ENCODE measurements at regions not wholly inside any gene's neighbourhood (a gene's known extent, or its start where the extent isn't known, plus 50 kb on each side); places are given as distances from the start of the nearest gene placed in this dataset.

DNA sequence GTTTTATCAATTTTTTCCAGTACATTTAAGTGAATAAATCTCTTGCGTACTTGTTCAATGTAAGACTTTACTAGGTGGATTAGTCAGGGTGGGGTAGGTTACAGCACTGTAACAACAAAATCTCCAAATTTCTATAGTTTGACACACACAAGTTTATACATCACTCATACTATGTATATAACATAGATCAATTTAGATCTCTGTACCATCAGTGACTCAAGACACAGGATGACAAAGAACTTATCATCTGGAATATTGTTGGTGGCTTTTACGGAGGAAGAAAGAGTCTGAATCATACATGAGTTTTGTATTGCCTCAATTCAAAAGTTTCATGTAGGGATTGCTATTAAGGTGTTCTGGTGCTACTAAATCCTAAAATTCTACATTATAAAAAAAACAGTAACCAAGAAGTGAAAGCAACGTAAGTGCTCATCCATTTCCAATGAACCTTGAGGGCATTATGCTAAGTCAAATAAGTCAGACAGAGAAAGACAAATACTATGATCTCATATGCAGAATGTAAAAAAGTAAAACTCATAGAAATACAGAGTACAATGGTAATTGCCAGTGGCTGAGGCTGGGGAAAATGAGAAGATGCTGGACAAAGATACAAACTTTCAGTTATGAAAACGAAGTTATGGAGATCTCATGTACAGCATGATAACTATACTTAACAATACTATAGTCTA is 98.0 kb upstream of the DKK2 start:
- no peaks in the 10 kb centered on the region for H3K4me1 Mint-ChIP-seq
- H3K36me3 Mint-ChIP-seq (ENCODE audit: low read depth), result no peaks in the 10 kb centered on the region

DNA sequence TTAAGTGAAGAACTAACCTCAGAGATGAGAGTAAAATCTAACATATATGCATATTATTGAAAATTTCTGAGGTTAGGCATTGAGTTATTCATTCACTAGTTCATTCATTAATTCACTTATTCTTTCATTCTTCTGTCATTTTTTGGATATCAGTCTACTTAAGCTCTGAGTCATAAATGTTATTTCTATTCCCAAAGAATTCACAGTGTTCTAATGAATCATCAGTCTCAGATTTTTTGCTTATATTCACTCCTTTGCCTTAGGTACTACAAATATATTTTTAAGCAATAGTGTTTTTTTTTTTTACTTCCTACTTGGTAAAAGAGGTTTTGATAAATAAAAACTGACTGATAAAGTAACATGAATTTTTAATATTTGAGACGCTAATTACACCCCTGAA is 95.2 kb upstream of the DKK2 start:
- H3K4me1 Mint-ChIP-seq, result no peaks in the 10 kb centered on the region
- no peak overlapping the region for H3K4me3 Mint-ChIP-seq
- DNase-seq (no peak), ATAC-seq (no peak)
- no peaks in the 10 kb centered on the region for H3K27me3 Mint-ChIP-seq
- no peaks in the 10 kb centered on the region for H3K36me3 Mint-ChIP-seq (ENCODE audit: low read depth)
- H3K9me3 ChIP-seq (ENCODE audit: control insufficient read depth, low read length, poor library complexity, severe bottlenecking), result no peaks in the 10 kb centered on the region
- H3K27ac Mint-ChIP-seq, result no peak overlapping the region

More for the DNA sequence above, 98.0 kb upstream of the DKK2 start:
- no peak for ATAC-seq
- no peak overlapping the region for H3K27ac Mint-ChIP-seq
- no peak overlapping the region for H3K4me3 Mint-ChIP-seq
- no peak for DNase-seq
- H3K9me3 ChIP-seq (ENCODE audit: control insufficient read depth, low read length, poor library complexity, severe bottlenecking), result no peaks in the 10 kb centered on the region
- peaks cover 4% of the 10 kb centered on the region for H3K27me3 Mint-ChIP-seq

DNA sequence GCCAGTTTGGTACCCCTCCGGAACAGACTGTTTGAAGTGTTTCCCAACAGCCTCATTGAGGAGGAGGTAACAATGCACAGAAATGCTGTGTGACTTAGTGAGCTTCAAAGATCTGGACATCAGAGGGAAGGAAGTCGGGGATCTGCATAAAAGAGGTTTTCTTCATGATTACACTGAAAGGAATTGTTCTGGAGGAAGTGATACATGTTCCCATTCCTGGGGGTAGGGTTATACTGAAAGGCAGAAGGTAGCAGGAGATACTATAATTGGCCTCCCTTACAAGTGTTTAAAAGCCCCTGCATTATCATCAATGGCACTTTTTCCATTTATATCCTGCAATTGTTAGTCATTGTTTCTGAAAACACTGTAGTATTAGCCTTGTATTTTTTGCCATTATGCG is 94.0 kb upstream of the DKK2 start:
- ATAC-seq, result no peak

DNA sequence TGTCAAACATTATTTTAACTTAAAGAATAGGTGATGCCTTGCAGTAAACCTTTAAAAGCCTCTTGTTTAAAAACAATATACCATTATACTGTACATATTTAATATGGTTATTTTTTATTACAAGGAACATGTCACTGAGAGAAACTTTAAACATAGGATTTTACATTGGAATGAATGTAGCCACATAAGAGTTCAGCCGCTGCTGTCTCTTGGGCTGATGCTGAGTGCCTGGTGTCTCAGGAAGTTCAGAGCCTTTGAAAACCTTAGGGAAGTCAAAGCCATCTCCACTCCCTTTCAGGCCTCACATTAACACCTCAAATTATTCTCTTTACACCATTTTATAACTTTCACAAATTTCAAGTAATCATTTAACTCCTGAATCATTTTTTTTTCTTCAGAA is 93.5 kb upstream of the DKK2 start:
- ATAC-seq (no peak), DNase-seq (no peak)
- H3K4me1 Mint-ChIP-seq, result no peaks in the 10 kb centered on the region
- no peak overlapping the region for H3K4me3 Mint-ChIP-seq
- H3K36me3 Mint-ChIP-seq (ENCODE audit: low read depth), result no peaks in the 10 kb centered on the region
- H3K27ac Mint-ChIP-seq, result no peak overlapping the region
- no peaks in the 10 kb centered on the region for H3K27me3 Mint-ChIP-seq
- no peaks in the 10 kb centered on the region for H3K9me3 ChIP-seq (ENCODE audit: control insufficient read depth, low read length, poor library complexity, severe bottlenecking)

More for the DNA sequence above, 94.0 kb upstream of the DKK2 start:
- Mint-ChIP-seq H3K4me3 (no peak overlapping the region), H3K27me3 (no peaks in the 10 kb centered on the region), H3K27ac (no peak overlapping the region), H3K4me1 (no peaks in the 10 kb centered on the region), H3K36me3 (ENCODE audit: low read depth) (no peaks in the 10 kb centered on the region)
- DNase-seq, result no peak
- H3K9me3 ChIP-seq (ENCODE audit: control insufficient read depth, low read length, poor library complexity, severe bottlenecking), result no peaks in the 10 kb centered on the region

DNA sequence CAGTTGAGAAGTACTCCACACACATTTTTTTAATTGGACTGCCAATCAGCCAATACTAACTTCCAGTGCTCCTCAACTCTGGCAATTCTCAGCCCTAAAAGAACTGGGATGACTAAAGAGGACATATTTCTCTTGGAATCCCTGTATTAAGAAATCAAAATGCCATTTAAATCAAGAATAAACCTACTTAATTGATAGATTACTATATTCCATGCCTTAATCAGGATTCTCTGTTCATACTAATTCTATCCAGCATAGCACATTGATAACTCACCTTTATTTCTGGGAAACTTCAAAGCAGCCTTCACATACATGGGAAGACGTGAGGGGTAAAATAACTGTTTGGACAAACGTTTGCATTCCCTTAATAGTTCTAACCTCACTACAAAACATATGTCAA is 93.0 kb upstream of the DKK2 start:
- DNase-seq (no peak), ATAC-seq (no peak)
- Mint-ChIP-seq H3K27ac (no peak overlapping the region), H3K27me3 (no peaks in the 10 kb centered on the region), H3K36me3 (ENCODE audit: low read depth) (no peaks in the 10 kb centered on the region), H3K4me1 (no peaks in the 10 kb centered on the region), H3K4me3 (no peak overlapping the region)
- no peaks in the 10 kb centered on the region for H3K9me3 ChIP-seq (ENCODE audit: control insufficient read depth, low read length, poor library complexity, severe bottlenecking)

DNA sequence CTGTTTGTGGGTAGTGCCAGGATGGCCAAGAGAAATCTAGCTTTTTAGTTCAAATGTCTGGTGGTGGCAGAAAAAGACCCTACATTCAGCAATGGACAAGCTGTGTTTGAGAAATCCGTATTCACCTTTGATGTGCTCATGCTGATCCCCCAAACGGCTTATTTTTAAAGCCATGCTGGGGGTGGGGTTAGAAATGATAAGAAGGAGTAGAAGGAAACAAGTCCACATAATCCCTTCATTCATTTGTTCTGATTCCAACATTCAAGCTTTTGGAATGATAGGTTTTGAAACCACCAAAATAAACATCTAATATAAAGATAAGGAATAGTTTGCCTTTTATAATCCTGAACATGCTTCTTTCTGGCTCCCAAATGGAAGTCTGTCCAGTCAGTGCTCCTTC is 92.0 kb upstream of the DKK2 start:
- H3K4me1 Mint-ChIP-seq, result no peaks in the 10 kb centered on the region
- no peaks in the 10 kb centered on the region for H3K36me3 Mint-ChIP-seq (ENCODE audit: low read depth)
- H3K27ac Mint-ChIP-seq, result no peak overlapping the region
- H3K4me3 Mint-ChIP-seq, result no peak overlapping the region
- no peak for DNase-seq
- no peaks in the 10 kb centered on the region for H3K9me3 ChIP-seq (ENCODE audit: control insufficient read depth, low read length, poor library complexity, severe bottlenecking)
- no peaks in the 10 kb centered on the region for H3K27me3 Mint-ChIP-seq
- ATAC-seq, result no peak

DNA sequence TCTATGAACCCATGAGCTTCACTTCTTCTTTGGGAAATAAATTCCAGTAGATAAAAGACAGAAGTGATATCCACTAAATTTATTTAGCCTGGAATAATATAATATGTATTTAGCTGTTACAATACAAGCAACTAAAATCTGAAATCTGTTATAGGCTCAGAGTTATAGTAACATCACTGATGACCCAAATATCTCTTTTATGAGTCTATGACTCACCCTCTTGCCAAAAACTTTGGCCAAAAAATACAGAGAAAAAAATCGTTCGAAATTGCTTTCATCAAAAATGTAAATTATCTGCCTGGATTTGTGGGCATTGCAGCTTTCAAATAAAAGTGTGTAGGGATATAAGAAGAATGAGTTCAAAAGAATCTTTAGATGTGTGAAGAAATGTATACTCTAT is 89.4 kb upstream of the DKK2 start:
- no peaks in the 10 kb centered on the region for H3K9me3 ChIP-seq (ENCODE audit: control insufficient read depth, low read length, poor library complexity, severe bottlenecking)
- no peaks in the 10 kb centered on the region for H3K36me3 Mint-ChIP-seq (ENCODE audit: low read depth)
- no peak overlapping the region for H3K4me3 Mint-ChIP-seq
- no peaks in the 10 kb centered on the region for H3K4me1 Mint-ChIP-seq
- H3K27me3 Mint-ChIP-seq, result no peaks in the 10 kb centered on the region
- DNase-seq (no peak), ATAC-seq (no peak)
- H3K27ac Mint-ChIP-seq, result no peak overlapping the region

DNA sequence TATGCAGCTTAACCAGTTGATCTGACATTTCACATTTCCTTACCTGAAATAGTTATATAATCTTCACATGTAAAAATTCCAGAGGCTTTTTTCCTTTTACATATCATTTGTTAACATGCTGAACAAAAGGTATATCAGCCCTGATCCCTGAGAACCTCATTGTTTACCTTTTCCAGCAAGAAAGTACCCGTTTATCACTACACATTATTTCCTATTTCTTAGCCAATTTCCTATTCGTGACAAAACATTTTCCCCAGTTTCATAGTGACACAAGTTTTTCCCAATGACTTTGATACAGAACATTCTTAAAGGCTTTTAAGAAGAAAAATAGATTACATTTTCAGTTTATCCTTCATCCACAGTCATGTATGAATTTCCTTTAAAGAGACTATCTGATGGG is 86.6 kb upstream of the DKK2 start:
- ATAC-seq (no peak), DNase-seq (no peak)
- Mint-ChIP-seq H3K27me3 (no peaks in the 10 kb centered on the region), H3K4me1 (no peaks in the 10 kb centered on the region), H3K27ac (no peak overlapping the region), H3K36me3 (ENCODE audit: low read depth) (no peaks in the 10 kb centered on the region), H3K4me3 (no peak overlapping the region)
- no peaks in the 10 kb centered on the region for H3K9me3 ChIP-seq (ENCODE audit: control insufficient read depth, low read length, poor library complexity, severe bottlenecking)

DNA sequence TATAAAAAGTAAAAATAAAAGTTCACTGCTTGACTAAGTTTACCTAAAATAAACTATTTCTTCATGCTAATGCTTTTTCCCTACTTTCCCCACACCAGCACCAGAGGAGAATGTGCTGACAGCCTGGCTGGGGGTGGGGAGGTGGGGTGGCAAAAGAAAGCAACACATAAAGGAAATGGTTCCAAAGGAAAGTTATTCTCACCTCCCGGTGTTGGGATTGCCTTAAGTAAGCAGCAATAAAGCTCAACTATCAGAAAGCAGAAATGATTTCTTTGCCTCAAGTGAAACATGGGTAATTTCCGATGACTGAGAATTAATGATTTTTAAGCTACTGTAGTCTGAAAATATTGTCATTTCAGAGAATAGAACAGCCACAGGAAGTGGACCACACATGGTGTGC is 84.5 kb upstream of the DKK2 start:
- no peak for DNase-seq
- no peaks in the 10 kb centered on the region for H3K27me3 Mint-ChIP-seq
- H3K27ac Mint-ChIP-seq, result no peak overlapping the region
- H3K9me3 ChIP-seq (ENCODE audit: control insufficient read depth, low read length, poor library complexity, severe bottlenecking), result no peaks in the 10 kb centered on the region
- ATAC-seq, result no peak
- H3K4me1 Mint-ChIP-seq, result no peaks in the 10 kb centered on the region
- H3K4me3 Mint-ChIP-seq, result no peak overlapping the region
- H3K36me3 Mint-ChIP-seq (ENCODE audit: low read depth), result no peaks in the 10 kb centered on the region

DNA sequence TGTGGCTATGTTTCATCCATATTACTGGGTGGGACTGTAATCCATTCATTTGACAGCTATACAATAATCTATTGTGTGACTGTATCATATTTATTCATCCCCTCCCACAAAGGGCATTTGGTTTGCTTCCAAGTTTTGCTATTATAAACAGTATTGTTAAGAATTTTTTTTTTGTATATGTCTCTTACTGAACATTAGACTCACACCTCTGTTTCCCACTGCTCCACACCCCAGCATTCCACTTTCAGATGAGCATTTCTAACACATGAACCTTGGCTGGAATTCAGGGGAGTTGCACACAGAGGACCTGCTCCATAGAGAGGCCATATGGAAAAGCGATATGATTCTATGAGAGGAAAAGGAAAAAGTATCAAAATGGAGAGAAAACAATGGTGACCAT is 81.6 kb upstream of the DKK2 start:
- Mint-ChIP-seq H3K27me3 (no peaks in the 10 kb centered on the region), H3K4me1 (no peaks in the 10 kb centered on the region), H3K27ac (no peak overlapping the region), H3K36me3 (ENCODE audit: low read depth) (no peaks in the 10 kb centered on the region), H3K4me3 (no peak overlapping the region)
- H3K9me3 ChIP-seq (ENCODE audit: control insufficient read depth, low read length, poor library complexity, severe bottlenecking), result no peaks in the 10 kb centered on the region
- DNase-seq (no peak), ATAC-seq (no peak)

DNA sequence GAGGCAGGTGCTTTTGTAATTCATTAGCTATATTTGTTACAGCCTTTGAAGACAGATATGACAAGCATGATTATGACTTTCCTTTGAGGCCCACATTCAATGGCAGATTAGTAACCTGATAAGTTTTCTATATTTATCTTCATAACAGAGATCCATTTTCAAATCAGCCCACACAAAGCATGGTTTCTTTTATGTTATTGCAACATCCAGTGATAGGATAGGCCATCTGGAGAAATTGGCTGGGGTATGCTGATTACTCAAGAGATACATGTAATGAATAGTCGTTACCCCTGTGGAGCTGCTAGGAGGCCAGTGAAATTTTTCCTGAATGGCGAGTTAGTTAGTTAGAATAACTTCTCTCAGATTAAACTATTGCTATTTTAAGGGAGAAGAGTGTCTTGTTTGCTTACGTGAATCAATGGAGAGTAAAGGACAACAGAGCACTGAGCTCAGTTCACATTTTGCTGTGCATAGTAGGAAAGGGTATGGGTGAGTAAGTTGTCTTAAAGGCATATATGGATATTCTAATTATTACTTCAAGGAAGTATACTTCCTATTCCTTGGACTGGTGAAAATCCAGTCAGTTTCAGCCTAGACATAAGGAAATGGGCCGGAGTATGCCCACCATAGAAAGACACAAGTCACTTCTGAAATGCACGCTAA is 79.2 kb upstream of the DKK2 start:
- no peaks in the 10 kb centered on the region for H3K27me3 Mint-ChIP-seq
- no peaks in the 10 kb centered on the region for H3K36me3 Mint-ChIP-seq (ENCODE audit: low read depth)
- ATAC-seq (no peak), DNase-seq (no peak)
- no peaks in the 10 kb centered on the region for H3K9me3 ChIP-seq (ENCODE audit: control insufficient read depth, low read length, poor library complexity, severe bottlenecking)
- no peak overlapping the region for H3K4me3 Mint-ChIP-seq
- no peak overlapping the region for H3K27ac Mint-ChIP-seq
- no peaks in the 10 kb centered on the region for H3K4me1 Mint-ChIP-seq

DNA sequence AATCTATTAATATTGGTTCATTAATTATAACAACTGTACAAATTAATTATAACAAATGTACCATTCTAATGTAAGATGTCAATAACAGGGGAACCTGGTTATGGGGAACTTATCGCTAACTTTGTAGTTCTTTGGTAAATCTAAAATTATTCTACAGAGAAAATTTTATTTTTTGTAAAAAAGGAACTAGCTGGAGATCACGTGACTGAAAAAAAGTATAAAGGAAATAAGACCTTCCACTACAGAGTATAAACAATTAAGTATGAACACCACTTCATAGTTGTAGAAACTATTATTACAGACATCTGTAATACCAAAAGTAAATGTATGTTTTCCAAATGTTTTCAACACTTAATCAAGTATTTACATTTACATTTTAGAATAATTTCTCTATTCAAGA is 77.9 kb upstream of the DKK2 start:
- H3K9me3 ChIP-seq (ENCODE audit: control insufficient read depth, low read length, poor library complexity, severe bottlenecking), result no peaks in the 10 kb centered on the region
- Mint-ChIP-seq H3K36me3 (ENCODE audit: low read depth) (no peaks in the 10 kb centered on the region), H3K4me3 (no peak overlapping the region), H3K27ac (no peak overlapping the region), H3K4me1 (no peaks in the 10 kb centered on the region), H3K27me3 (no peaks in the 10 kb centered on the region)
- ATAC-seq (no peak), DNase-seq (no peak)

DNA sequence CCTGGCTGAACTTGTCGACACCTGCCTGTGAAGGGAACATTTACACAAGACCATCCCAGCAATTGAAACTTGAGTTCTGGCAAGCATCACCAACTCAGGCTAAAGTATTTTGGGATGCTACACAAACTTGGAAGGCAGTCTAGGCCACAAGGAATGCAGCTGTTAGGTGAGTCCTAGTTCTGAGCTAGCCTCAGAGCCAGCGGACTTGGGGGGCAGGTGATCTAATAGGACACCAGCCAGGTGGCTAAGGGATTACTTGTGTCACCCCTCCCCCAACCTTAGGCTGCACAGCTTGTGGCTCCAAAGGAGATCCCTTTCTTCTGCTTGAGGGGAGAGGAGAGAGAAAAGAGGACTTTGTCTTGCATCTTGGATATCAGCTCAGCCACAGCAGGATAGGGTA is 62.3 kb upstream of the DKK2 start:
- peaks cover 13% of the 10 kb centered on the region for H3K27me3 Mint-ChIP-seq
- no peak overlapping the region for H3K27ac Mint-ChIP-seq
- peaks cover 7% of the 10 kb centered on the region for H3K4me1 Mint-ChIP-seq
- H3K9me3 ChIP-seq (ENCODE audit: control insufficient read depth, low read length, poor library complexity, severe bottlenecking), result no peaks in the 10 kb centered on the region
- ATAC-seq, result no peak
- no peaks in the 10 kb centered on the region for H3K36me3 Mint-ChIP-seq (ENCODE audit: low read depth)
- no peak for DNase-seq
- H3K4me3 Mint-ChIP-seq, result no peak overlapping the region

DNA sequence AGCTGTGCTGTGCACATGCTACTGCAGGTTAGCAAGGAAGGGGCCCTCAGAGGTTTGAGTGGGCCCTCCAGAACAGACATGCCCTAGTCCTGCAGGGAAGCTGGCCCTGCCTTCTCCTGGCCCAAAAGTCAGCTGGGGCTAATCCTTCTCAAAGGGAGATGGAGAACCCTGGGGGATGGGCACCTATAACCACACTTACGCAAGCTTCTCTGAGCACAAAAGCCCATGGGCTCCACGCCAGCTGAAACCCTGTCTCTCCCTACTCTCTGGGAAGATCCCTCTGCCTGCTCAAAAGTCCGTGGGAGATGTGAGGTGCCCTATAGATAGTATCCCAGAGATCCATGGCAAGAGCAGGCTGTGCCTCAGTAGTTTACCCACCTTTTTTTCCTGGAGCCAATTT is 58.9 kb upstream of the DKK2 start:
- Mint-ChIP-seq H3K27me3 (peaks cover 13% of the 10 kb centered on the region), H3K27ac (no peak overlapping the region), H3K4me3 (no peak overlapping the region), H3K36me3 (ENCODE audit: low read depth) (peaks cover 1% of the 10 kb centered on the region), H3K4me1 (peaks cover 9% of the 10 kb centered on the region)
- no peaks in the 10 kb centered on the region for H3K9me3 ChIP-seq (ENCODE audit: control insufficient read depth, low read length, poor library complexity, severe bottlenecking)
- ATAC-seq (no peak), DNase-seq (no peak)
